GM23248 (cell line): ENCODE measurements at regions not wholly inside any gene's neighbourhood (a gene's known extent, or its start where the extent isn't known, plus 50 kb on each side); places are given as distances from the start of the nearest gene placed in this dataset.

ENCODE experiments used
- EZH2 ChIP-seq: fragments of 200-600 bp; sonication (generic); IDR thresholded peaks from 2 replicates; pipeline ENCODE4 v1.6.1; 2018; ENCODE audit warnings: antibody characterized with exemption, mild to moderate bottlenecking; ENCODE audit not compliant: insufficient read depth, poor library complexity, severe bottlenecking
- EZH2phosphoT487 ChIP-seq: fragments of 200-600 bp; sonication (generic); IDR thresholded peaks from 2 replicates; pipeline ENCODE4 v1.6.1; 2018; ENCODE audit warnings: antibody characterized with exemption, moderate library complexity, mild to moderate bottlenecking, low read depth; ENCODE audit not compliant: insufficient read depth

DNA sequence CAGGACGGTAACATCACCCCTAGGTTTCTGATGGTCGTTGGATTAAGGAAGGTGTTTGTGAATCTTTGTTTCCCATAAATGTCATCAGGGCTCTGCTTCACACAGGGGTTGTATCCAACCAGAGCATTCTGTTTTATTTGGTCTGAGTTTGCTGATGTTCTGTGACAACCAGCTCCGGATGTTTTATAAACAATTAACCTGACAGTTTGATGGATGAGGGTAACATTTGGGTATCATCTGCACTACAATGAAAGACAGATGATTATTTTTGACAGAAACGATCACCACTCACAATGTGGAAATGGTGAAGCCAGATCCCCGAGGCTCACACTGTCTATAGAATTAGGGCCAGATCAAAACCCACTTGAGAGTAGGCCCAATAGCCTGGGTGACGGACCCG lies 107.1 kb downstream of the CDC42EP3 start:
- TF ChIP-seq EZH2 (no peak), EZH2phosphoT487 (no peak)
